IPS-18c (cell line): ENCODE measurements at regions not wholly inside any gene's neighbourhood (a gene's known extent, or its start where the extent isn't known, plus 50 kb on each side); places are given as distances from the start of the nearest gene placed in this dataset.
"Not testable (repeated sequence)": the region's sequence is repeated elsewhere in the genome, so short reads cannot be mapped to it uniquely, and the experiment has no call there.

ENCODE experiments used
- H3K4me3 ChIP-seq: 2 replicates; pipeline ENCODE4 v1.7.0; 2013; ENCODE audit warnings: low read depth, mild to moderate bottlenecking, low read length, moderate library complexity; ENCODE audit not compliant: insufficient read depth
- H3K9me3 ChIP-seq: one replicate; pipeline ENCODE4 v1.6.1; 2013; ENCODE audit warnings: mild to moderate bottlenecking, low read length, moderate library complexity; ENCODE audit not compliant: control insufficient read depth, insufficient read depth

DNA sequence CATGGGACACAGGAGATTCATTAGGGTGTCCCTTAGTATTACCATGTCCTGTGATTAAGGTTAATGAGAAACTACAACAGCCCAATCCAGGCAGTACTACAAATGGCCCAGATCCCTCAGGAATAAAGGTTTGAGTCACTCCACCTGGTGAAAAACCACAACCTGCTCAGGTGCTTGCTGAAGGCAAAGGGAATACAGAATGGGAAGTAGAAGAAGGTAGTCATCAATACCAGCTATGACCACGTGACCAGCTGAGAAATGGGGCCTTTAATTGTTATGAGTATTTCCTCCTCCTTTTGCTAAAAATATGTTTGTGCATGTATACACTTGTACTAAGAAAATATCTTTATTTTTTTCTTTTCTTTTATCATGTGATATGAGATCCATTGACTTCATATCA, 91.1 kb upstream of the ADAMTS5 start:
- Histone ChIP-seq H3K4me3 (no peak overlapping the region), H3K9me3 (no peaks in the 10 kb centered on the region)

GRCh38 chr21:27047658-27048314, 80.9 kb upstream of the ADAMTS5 start:
- H3K9me3 ChIP-seq = no peaks in the 10 kb centered on the region
- H3K4me3 ChIP-seq = no peak overlapping the region

GRCh38 chr21:27047283-27047657, 80.4 kb upstream of the ADAMTS5 start:
- no peak overlapping the region for H3K4me3 ChIP-seq
- no peaks in the 10 kb centered on the region for H3K9me3 ChIP-seq

DNA sequence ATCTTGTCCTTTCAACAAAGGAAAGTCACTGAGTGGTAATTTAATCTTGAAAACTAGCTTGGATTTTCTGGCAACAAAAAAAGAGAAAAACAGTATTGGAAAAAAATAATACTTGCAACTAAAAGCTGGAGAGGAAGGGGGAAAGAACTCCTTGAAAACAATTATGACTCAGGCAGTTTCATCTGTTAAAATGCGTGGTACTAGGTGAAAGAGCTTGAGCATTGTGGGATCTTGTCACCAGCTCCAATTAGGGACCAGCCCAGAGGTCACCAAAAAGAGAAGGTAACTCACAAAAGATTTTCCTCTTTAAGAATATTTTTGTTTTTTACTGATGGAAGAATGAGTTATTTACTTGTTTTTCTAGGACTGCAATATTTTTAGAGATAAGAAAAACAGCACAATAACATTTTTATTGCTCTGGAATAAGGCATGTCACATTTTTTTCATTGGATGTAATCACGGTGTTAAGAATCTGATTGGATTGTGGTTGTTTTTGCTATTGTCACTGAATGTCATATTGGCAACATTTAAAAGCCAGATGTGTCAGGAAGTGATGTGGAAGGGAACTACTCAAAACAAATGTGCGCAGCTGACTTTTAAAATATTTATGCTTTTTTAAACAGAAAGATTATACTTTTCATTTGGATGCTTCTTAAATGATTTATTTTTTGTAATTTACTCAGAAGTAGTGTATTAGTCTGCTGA, 78.5 kb upstream of the ADAMTS5 start:
- no peaks in the 10 kb centered on the region for H3K9me3 ChIP-seq
- no peak overlapping the region for H3K4me3 ChIP-seq

GRCh38 chr21:27043377-27043776, 76.5 kb upstream of the ADAMTS5 start:
- H3K9me3 ChIP-seq = no peaks in the 10 kb centered on the region

GRCh38 chr21:27040738-27041469, 74.0 kb upstream of the ADAMTS5 start:
- Histone ChIP-seq H3K4me3 (no peak overlapping the region), H3K9me3 (no peaks in the 10 kb centered on the region)

More at GRCh38 chr21:27043377-27043776, 76.5 kb upstream of the ADAMTS5 start:
- H3K4me3 ChIP-seq = no peak overlapping the region

GRCh38 chr21:27036736-27037301, 69.9 kb upstream of the ADAMTS5 start:
- Histone ChIP-seq H3K4me3 (no peak overlapping the region), H3K9me3 (no peaks in the 10 kb centered on the region)

GRCh38 chr21:27035791-27036190, 68.9 kb upstream of the ADAMTS5 start:
- no peak overlapping the region for H3K4me3 ChIP-seq
- H3K9me3 ChIP-seq = no peaks in the 10 kb centered on the region

DNA sequence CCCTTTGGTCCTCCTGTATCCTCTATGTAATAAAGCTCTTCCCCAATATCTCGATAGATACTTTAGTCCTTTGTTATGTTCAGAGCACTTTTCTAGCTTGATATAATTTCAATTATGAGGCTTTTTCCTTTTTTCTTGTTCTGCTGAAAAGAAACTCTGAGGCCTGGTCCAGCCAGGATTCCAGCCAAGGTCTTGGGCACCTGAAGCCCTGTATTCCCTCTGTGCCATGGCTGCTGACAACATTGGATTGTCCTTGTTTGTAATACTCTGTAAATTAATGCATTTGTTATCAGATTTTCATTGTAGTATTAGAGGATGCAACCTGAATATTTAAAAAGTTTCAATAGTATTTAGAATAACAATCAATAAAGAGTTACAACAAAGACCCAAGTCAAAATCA, 67.9 kb upstream of the ADAMTS5 start:
- no peak overlapping the region for H3K4me3 ChIP-seq
- H3K9me3 ChIP-seq = peaks cover 2% of the 10 kb centered on the region

- Histone ChIP-seq H3K9me3 (peaks cover 2% of the 10 kb centered on the region), H3K4me3 (no peak overlapping the region)
Observed at GRCh38 chr21:27033471-27033870, 66.6 kb upstream of the ADAMTS5 start.

- no peak overlapping the region for H3K4me3 ChIP-seq
Observed at GRCh38 chr21:27026501-27026900, 59.6 kb upstream of the ADAMTS5 start.

DNA sequence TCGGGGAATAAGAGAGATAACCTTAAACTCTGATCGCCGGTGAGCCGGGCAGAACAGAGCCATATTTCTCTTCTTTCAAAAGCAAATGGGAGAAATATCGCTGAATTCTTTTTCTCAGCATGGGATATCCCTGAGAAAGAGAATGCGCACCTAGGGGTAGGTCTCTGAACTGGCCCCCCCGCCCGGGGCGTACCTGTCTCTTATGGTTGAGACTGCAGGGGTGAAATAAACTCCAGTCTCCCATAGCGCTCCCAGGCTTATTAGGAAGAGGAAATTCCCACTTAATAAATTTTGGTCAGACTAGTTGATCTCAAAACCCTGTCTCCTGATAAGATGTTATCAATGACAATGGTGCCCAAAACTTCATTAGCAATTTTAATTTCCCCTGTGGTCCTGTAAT, 58.8 kb upstream of the ADAMTS5 start:
- H3K4me3 ChIP-seq = not testable (repeated sequence)

More at GRCh38 chr21:27026501-27026900, 59.6 kb upstream of the ADAMTS5 start:
- H3K9me3 ChIP-seq = peaks cover 2% of the 10 kb centered on the region

DNA sequence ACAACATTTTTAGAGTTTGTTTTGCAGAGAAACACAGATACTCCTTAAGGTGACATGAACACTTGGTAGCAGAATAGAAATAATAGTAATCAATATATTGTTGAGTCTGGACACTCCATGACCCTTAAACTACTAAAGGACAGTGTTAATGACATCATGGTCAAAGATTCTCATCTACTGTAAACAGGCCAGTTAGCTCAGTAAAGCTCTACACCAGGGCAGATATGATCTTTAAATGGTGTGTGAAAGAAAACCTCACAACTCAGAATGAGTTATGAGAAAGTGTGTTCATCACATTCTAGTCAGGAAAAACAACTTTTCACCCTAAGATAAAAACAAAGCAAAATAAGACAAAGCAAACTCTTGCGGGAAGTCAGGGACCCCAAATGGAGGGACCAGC, 58.1 kb upstream of the ADAMTS5 start:
- Histone ChIP-seq H3K9me3 (no peaks in the 10 kb centered on the region), H3K4me3 (no peak overlapping the region)

More for the DNA sequence above, 58.8 kb upstream of the ADAMTS5 start:
- not testable (repeated sequence) for H3K9me3 ChIP-seq

- Histone ChIP-seq H3K4me3 (no peak overlapping the region), H3K9me3 (no peaks in the 10 kb centered on the region)
Observed at GRCh38 chr21:27024301-27024700, 57.4 kb upstream of the ADAMTS5 start.

- no peaks in the 10 kb centered on the region for H3K9me3 ChIP-seq
- H3K4me3 ChIP-seq = no peak overlapping the region
Observed at GRCh38 chr21:27023186-27023585, 56.3 kb upstream of the ADAMTS5 start.

GRCh38 chr21:27021801-27022200, 54.9 kb upstream of the ADAMTS5 start:
- Histone ChIP-seq H3K4me3 (no peak overlapping the region), H3K9me3 (no peaks in the 10 kb centered on the region)

GRCh38 chr21:27021046-27021445, 54.2 kb upstream of the ADAMTS5 start:
- no peaks in the 10 kb centered on the region for H3K9me3 ChIP-seq
- H3K4me3 ChIP-seq = no peak overlapping the region

GRCh38 chr21:27017246-27017645, 50.4 kb upstream of the ADAMTS5 start:
- Histone ChIP-seq H3K4me3 (no peak overlapping the region), H3K9me3 (no peaks in the 10 kb centered on the region)
